GM10266 (cell line): ENCODE measurements at regions not wholly inside any gene's neighbourhood (a gene's known extent, or its start where the extent isn't known, plus 50 kb on each side); places are given as distances from the start of the nearest gene placed in this dataset.
"Not testable (repeated sequence)": the region's sequence is repeated elsewhere in the genome, so short reads cannot be mapped to it uniquely, and the experiment has no call there.

Experiments
- DNase-seq: peaks from one replicate; pipeline ENCODE4 v3.0.0; 2012; ENCODE audit errors: extremely low spot score
- CTCF ChIP-seq: IDR thresholded peaks from 2 replicates; pipeline ENCODE4 v1.5.1; 2012; ENCODE audit warnings: mild to moderate bottlenecking, low read depth; ENCODE audit not compliant: control insufficient read depth, insufficient read depth; ENCODE audit errors: missing control alignments

- no peak for TF ChIP-seq CTCF
- DNase-seq = no peak
Observed at GRCh38 chr2:133892352-133892913, 324.2 kb upstream of the NCKAP5 start.

DNA sequence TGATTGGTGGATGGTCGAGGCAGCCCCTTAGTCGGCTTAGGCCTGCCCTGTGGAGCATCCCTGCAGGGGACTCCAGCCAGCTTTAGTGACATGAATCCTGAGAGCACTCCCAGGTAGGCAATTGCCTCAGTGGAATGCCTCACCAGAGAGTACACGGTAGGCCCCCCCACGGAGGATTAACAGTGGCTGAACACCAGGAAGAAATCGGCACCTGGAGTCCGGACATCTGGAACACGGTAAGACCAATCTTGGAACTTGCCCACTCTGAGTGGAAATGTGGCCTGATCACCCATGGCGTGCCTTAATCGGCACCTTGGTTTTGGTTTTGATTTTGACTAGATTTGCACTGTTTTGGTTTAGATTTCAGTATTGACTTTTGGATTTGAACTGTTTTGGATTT is 326.2 kb upstream of the NCKAP5 start:
- TF ChIP-seq CTCF = no peak
- DNase-seq = no peak

DNA sequence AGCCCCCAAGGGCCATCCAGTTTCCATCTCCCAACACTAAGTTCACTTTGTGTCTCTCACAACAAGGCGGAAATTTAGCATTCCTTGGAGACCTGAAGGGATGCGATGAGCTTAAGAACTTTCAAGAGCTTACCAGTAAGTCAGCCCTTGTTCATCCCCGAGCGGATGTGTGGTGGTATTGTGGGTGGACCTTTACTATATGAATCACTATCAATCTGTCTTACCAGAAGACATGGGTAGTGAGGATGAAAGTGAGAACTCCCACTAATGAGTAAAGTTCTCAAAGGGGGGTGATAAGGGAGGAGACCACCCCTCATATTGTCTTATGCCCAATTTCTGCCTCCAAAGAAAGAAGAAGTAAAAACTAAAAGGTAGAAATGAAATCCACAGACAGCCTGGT is 329.6 kb upstream of the NCKAP5 start:
- not testable (repeated sequence) for DNase-seq

DNA sequence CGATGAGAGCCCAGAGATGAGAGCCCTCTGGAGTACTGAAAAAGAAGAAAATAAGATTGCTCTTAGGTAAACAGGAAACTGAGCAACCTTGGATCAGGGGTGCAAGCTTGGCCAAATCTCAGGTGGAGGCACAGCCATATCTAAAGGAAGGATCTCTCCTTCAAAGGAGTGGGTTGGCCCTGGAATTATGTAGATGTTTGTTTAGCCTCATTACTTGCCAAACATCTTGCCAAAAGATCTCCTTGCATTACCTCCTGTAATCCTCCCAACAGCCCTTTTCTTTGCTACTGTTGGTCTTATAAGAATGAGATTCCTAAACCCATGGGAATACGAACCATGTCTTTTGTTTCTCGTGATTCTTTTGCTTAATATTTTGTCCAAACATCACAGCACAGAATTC is 332.6 kb upstream of the NCKAP5 start:
- no peak for TF ChIP-seq CTCF
- DNase-seq = no peak

DNA sequence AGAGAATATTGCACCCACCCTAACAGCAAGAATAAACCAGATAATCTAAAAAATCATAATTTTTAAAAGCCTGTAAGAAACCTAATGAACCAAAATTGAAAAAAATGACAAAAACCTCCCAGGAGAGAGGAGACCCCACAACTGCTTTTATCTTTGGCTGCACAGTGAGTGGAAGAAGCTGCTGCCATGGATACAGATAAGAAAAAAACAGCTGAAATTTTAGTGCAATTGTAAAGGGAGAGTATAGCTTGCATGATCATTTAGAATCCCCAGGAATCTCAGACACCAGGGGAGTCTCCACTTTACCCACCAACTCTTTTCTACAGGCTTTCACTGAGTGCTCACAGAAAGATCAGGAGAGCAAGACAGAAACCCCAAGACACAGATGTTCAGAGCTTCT is 338.1 kb upstream of the NCKAP5 start:
- no peak for DNase-seq
- no peak for TF ChIP-seq CTCF

DNA sequence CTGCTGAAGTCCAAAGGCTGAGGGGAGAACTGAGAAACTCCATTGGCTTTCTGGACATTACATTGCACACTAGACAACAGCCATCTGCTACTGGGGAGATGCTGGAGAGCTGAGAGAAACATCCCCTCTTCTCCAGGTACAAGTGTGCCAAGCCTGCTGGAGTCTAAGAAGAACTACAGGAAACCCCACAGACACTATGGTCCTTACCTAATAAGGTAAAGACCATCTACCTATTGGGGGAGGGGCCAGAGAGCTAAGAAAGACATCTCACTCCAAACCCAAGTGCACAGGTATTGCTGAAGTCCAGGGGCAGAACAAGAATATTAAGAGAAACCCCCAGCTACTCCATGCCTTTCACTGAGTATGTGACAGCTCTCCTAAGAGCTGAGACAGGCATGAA is 338.7 kb upstream of the NCKAP5 start:
- no peak for TF ChIP-seq CTCF
- DNase-seq = no peak

DNA sequence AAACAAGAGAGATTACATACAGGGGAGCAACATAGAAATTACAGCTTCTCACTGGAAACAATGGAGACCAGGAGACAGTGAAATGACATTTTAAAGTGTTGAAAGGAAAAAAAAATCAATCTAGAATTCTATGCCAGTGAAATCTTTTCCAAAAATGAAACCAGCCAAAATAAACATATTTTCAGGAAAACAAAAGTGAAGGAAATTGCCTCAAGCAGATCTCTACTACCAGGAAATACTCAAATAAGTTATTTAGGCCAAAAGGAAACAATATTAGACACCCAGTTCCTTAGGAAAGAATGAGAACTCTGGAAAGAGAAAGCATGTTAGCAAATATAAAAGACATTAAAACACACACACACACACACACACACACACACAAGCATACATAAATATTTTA is 339.9 kb upstream of the NCKAP5 start:
- no peak for TF ChIP-seq CTCF
- no peak for DNase-seq

DNA sequence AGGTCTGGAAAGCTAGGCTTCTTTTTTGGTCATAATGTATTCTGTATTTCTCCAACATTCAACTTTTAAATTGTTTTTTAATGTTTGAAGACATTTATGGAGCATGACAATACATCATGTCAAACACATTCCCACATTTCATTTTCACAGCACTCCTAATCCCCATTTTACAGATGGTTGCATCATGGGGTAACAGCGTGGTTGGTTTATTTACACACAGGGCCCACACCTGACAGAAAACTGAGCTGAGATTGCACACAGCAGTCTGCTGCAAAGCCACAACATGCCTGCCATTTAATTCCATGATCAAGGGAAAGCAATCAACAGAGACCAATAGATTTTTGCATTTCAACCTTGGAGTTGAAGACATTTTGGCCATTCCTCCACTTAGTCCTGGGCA is 335.7 kb upstream of the MGAT5 start:
- no peak for TF ChIP-seq CTCF
- no peak for DNase-seq
